Activated CD8-positive, alpha-beta memory T cell treated with anti-CD3 and anti-CD28 coated beads for 36 hours (primary cell): ENCODE measurements at regions not wholly inside any gene's neighbourhood (a gene's known extent, or its start where the extent isn't known, plus 50 kb on each side); places are given as distances from the start of the nearest gene placed in this dataset.

Source experiments
- CTCF ChIA-PET: fragments of 350-600 bp; sonication (Branson Sonifier 250); formaldehyde crosslinking; loops from one replicate; lab custom pipeline; 2021; ENCODE audit warnings: antibody characterized with exemption; lab: Charles Lee
- POLR2A ChIA-PET: fragments of 350-600 bp; sonication (Branson Sonifier 250); formaldehyde crosslinking; loops from one replicate; lab custom pipeline; 2021; ENCODE audit warnings: antibody characterized with exemption; lab: Charles Lee

GRCh38 chr17:77491921-77492445 is 351.2 kb downstream of the SEC14L1 start:
- CTCF ChIA-PET: interaction anchor here (1.4 to 1.8 kb wide), 3 partner anchors 19 to 62 kb away, joined by 3 to 4 read pairs (median 4); no protein-coding TSS in a partner anchor
- POLR2A ChIA-PET: no interaction called here

- ChIA-PET CTCF (interaction anchor here (0.8 to 1.8 kb wide), 3 partner anchors 20 to 73 kb away, joined by 3 to 4 read pairs (median 4); no protein-coding TSS in a partner anchor), POLR2A (no interaction called here)
Measured at GRCh38 chr17:77492446-77493237, 351.9 kb downstream of the SEC14L1 start.

DNA sequence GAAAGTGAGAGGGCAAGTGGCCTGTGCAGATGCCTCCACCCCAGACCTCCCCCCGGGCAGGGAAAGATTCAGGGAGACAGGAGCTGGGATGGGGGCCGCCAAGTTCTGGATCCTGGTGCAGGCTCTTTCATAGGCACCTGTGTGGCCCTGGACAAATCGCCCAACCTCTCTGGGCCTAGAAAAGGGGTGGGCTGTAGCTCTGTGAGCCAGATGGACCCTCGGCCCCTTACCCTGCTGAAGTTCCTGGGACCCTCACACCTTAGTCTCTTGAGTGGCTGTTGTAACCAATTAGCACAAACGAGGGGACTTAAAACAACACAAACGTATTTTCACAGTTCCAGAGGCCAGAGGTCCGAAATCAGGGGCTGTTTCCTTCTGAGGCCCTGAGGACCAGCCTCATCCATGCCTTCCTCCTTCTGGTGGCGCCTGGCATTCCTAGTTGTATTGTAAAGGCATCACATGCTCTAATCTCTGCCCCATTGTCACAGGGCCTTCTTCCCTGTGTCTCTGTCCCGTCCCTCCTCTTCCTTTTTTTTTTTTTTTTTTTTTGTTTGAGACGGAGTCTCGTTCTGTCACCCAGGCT is 352.6 kb downstream of the SEC14L1 start:
- CTCF ChIA-PET: interaction anchor here (0.7 to 1.5 kb wide), 3 partner anchors 20 to 218 kb away, joined by 3 to 4 read pairs (median 3); no protein-coding TSS in a partner anchor
- POLR2A ChIA-PET: no interaction called here

DNA sequence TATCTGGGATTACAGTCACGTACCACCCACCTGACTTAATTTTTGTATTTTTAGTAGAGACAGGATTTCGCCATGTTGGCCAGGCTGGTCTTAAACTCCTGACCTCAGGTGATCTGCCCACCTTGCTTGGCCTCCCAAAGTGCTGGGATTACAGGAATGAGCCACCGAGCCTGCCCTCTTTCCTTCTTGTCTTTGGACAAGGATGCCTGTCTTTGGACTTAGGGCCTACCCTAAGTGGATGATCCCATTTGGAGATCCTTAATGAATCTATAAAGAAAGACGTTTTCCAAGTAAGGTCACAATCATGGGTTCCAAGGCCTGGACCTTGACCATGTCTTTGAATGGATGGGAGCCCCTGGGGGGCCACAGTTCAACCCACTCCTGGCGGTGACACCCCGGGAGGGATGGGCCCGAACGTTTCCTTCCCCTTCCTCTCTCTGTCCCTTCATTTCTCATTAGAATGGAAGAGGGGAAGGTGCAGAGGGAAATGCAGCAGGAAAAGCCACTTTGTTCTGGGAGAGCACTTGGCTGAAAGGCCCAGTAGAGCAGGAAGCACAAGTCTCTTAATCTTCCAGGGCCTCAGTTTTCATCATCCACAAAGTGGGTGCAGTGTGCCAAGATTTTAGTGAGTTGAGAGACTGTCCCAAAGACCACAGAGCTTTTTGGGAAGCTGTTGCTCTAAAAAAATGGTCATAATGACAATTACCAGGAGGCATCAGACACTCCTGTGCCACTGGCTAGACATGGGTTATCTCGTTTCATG is 353.3 kb downstream of the SEC14L1 start:
- ChIA-PET POLR2A (interaction anchor here (0.7 kb wide), 2 partner anchors 20 to 34 kb away, joined by 3 read pairs; no protein-coding TSS in a partner anchor), CTCF (interaction anchor here (0.7 to 2.1 kb wide), 27 partner anchors 9 to 218 kb away, joined by 3 to 32 read pairs (median 4); no protein-coding TSS in a partner anchor)

DNA sequence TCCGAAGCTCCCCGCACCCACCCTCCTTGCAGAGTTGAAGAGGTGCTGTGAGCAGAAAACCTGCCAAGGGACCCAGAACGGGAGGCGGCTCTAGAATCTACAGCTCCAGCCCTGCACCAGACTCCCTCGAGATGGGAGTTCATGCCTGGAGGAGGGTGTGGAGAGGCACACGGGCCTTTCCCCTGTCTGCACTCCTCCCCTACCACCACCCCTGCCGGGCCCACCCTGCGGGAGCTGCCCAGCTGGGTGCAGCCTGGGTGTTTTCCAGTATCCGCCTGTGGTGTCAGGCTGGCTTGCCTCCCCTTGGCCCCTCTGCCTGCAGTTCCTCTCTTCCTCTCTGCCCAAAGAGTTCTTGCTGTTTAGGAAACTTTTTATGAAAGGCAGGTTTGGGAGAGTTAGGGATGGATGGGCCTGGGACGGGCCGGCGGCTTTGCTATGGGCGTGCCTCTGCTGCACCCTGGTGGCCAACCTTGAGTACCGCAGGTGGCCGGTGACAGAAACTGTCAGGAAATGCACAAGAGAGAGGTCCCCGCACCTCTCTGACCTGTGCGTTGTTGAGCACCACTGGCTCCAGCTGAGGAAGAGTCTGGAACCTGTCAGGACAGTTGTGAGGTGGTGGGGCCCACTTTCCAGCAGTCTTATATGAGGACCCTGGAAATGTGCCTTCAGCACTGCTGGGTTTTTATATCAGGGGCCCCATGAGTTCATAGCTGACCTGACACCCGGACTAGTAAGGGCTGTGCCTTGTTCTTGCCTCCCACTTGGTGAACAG is 354.1 kb downstream of the SEC14L1 start:
- ChIA-PET CTCF (interaction anchor here (0.7 to 2.1 kb wide), 34 partner anchors 8 to 219 kb away, joined by 3 to 32 read pairs (median 4); no protein-coding TSS in a partner anchor), POLR2A (interaction anchor here (0.5 to 0.7 kb wide), 3 partner anchors 20 to 153 kb away, joined by 3 read pairs; no protein-coding TSS in a partner anchor)

GRCh38 chr17:77495575-77495974 is 354.8 kb downstream of the SEC14L1 start:
- CTCF ChIA-PET: interaction anchor here (0.7 to 2.1 kb wide), 28 partner anchors 8 to 165 kb away, joined by 3 to 32 read pairs (median 4); no protein-coding TSS in a partner anchor
- POLR2A ChIA-PET: no interaction called here

DNA sequence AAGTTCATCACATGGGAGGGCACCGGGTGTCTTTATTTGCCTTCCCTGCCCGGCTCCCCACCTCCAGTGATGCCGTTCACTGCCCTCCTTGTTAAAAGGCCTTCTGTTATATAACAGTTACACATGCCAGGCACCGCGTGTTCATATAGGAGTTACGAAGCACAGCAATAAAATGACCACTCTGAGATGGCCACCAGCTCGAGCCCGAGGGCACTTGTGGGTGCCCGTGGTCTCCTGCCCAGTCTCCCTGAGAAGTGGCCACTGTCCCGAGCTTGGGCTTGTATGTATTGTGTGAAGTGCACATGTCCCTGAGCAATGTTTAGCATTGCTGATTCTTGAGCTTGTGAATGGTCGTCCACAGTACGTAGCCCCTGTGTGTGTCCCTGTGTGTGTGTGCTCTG is 355.6 kb downstream of the SEC14L1 start:
- CTCF ChIA-PET: interaction anchor here (0.7 to 2.1 kb wide), 7 partner anchors 9 to 177 kb away, joined by 3 to 17 read pairs (median 4); a partner anchor contains a TSS
- POLR2A ChIA-PET: interaction anchor here (0.6 kb wide), 1 partner anchor 55 kb away, joined by 3 read pairs; no protein-coding TSS in a partner anchor

GRCh38 chr17:77496831-77497577 is 356.2 kb downstream of the SEC14L1 start:
- POLR2A ChIA-PET: interaction anchor here (0.6 kb wide), 1 partner anchor 56 kb away, joined by 3 read pairs; no protein-coding TSS in a partner anchor
- CTCF ChIA-PET: interaction anchor here (1.1 to 2.0 kb wide), 3 partner anchors 64 to 96 kb away, joined by 4 to 17 read pairs (median 4); no protein-coding TSS in a partner anchor

DNA sequence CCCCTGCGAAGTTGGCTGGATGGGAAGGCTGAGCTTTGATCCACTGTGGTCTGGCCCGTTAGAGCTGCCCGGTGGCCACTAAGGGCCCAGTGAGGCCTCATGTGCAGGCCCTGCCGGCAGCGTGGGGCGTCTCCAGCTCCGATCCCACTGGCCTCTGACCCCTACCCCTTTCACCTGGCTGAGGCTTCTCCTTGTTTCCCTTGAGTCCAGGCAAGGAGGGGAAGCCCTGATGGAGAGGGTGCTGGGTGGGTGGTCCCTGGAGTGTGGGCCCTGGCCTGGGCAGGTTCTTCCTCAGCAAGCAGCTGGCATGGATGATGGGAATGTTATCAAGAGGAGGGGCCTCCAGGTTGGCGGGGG is 356.8 kb downstream of the SEC14L1 start:
- ChIA-PET POLR2A (no interaction called here), CTCF (interaction anchor here (0.7 to 2.0 kb wide), 3 partner anchors 65 to 97 kb away, joined by 3 to 17 read pairs (median 4); no protein-coding TSS in a partner anchor)

GRCh38 chr17:77498091-77498741 is 357.4 kb downstream of the SEC14L1 start:
- POLR2A ChIA-PET: no interaction called here
- CTCF ChIA-PET: interaction anchor here (0.7 kb wide), 1 partner anchor 98 kb away, joined by 3 read pairs; no protein-coding TSS in a partner anchor

DNA sequence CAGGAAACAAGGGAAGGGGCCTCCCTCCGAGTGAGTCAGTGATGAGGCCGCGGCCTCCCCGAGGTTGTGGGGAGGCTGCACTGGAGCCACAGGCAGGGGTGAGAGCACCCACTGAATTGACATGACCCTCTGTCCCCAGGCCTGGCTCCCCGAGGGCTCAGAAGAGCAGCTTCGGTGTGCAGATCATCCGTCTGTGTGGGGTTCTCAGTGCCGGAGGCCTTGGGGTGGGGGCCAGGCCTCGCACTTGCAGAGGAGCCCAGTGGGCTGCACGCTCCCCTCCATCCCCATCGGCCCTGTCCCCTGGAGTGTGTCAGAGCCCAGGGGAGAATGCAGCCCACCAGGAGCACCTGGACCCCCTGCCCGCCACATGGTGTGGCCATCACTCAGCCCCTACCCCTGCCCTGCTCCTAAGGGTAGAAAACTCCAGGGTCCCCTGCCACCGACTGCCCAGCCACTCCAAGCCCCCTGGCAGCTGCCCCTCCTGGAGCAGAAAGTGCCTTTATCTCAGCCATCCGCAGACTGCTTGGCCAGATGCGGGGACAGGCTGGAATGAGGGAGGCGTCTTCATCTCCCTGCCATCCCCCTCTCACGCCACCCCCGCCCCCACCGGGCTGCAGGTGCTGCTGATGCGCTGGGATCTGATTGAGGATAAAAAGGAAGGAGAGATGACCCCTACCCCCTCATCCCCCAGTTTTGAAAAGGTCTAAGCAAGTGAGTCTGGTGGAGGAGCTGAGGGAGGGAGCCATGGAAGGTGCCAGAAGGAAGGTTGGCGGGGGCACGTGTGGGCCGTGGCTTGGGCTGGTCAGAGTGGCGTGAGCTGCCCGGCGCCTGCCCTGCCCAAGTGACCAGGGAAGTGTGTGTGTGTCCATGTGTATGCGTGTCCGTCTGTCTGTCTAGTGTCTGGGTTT is 358.3 kb downstream of the SEC14L1 start:
- POLR2A ChIA-PET: no interaction called here

DNA sequence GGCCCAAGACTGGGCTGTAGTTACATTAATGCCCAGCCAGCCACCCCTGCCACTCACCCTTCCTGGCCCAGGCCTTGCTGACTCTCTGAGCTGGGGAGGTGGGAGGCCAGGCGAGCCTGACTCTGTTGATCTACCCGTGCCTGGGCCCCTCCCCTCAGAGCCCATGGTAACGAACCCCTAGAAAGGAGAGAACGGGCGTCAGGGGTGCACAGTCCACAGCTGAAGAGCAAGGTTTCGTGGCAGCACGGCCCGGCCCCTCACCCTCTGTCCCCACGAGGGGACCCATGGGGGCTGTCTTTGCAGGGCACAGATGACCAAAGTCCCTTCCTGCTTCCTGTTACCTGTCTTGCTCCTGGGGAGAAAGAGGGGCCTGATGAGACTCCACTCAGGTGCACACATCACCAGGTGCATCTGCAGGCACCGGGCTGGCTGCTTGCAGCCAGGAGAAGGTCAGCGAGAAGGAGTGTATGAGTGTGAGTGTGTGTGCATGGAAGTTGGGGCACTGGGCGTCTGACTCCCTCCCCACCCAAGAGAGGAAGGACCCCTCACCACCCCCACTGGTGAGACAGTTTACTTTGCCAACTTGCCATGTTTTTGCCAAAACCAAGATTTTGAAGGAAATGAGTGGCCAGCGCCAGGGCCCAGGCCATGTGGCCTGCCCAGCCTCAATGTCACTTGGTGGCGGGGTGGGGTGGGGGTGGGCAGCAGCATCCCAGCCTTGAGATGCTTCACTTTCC is 359.1 kb downstream of the SEC14L1 start:
- CTCF ChIA-PET: interaction anchor here (1.8 kb wide), 1 partner anchor 70 kb away, joined by 4 read pairs; no protein-coding TSS in a partner anchor
- POLR2A ChIA-PET: no interaction called here

More for the DNA sequence above, 358.3 kb downstream of the SEC14L1 start:
- CTCF ChIA-PET: interaction anchor here (1.8 kb wide), 1 partner anchor 69 kb away, joined by 4 read pairs; no protein-coding TSS in a partner anchor

DNA sequence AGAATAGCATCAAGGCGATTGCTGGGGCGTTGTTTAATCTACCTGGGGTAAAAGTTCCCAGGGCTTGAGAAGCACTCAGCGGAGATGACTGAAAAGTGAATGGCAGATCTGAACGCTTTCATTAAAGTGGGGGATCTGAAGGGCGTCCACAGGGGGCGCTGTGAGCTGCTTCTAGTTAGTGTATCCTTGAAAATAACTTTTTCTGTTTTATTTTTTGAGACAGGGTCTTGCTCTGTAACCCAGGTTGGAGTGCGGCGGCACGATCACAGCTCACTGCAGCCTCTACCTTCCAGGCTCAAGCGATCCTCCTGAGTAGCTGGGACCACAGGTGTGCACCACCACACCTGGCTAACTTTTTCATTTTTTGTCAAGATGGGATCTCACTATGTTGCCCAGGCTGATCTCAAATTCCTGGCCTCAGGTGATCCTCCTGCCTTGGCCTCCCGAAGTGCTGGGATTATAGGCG is 360.4 kb downstream of the SEC14L1 start:
- CTCF ChIA-PET: interaction anchor here (0.6 to 1.5 kb wide), 5 partner anchors 23 to 261 kb away, joined by 3 to 4 read pairs (median 3); no protein-coding TSS in a partner anchor
- POLR2A ChIA-PET: interaction anchor here (0.6 kb wide), 1 partner anchor 10 kb away, joined by 7 read pairs; no protein-coding TSS in a partner anchor
